Tibial nerve (tissue), 3 donors: ENCODE measurements at regions not wholly inside any gene's neighbourhood (a gene's known extent, or its start where the extent isn't known, plus 50 kb on each side); places are given as distances from the start of the nearest gene placed in this dataset.

Experiments
- CTCF ChIP-seq, 5 experiments: fragments of 200-600 bp in 3 of 5; fragments of 450-650 bp in 2 of 5; sonication (generic) in 3 of 5; IDR thresholded peaks; one replicate each; pipeline ENCODE4 v1.5.1; 2016 to 2019; ENCODE audit warnings: antibody characterized with exemption in 5 of 5, mild to moderate bottlenecking in 3 of 5, moderate library complexity in 2 of 5
- POLR2A ChIP-seq, 2 donors: fragments of 450-650 bp; IDR thresholded peaks; one replicate each; pipeline ENCODE4 v1.6.1; 2017; ENCODE audit warnings: antibody characterized with exemption in 2 of 2, mild to moderate bottlenecking in 2 of 2, moderate library complexity in 2 of 2

- TF ChIP-seq POLR2A (IDR thresholded peaks at IDR 0.05) (no peak), CTCF (IDR thresholded peaks at IDR 0.05) (no peak)
These were observed 97.0 kb upstream of the ANKRD10 start for GRCh38 chr13:111011899-111012298.
